ENCODE measurements at regions not wholly inside any gene's neighbourhood (a gene's known extent, or its start where the extent isn't known, plus 50 kb on each side); places are given as distances from the start of the nearest gene placed in this dataset.
A peak's percentile ranks its signal among the peaks of the same experiment; 100 is the strongest.

DNA sequence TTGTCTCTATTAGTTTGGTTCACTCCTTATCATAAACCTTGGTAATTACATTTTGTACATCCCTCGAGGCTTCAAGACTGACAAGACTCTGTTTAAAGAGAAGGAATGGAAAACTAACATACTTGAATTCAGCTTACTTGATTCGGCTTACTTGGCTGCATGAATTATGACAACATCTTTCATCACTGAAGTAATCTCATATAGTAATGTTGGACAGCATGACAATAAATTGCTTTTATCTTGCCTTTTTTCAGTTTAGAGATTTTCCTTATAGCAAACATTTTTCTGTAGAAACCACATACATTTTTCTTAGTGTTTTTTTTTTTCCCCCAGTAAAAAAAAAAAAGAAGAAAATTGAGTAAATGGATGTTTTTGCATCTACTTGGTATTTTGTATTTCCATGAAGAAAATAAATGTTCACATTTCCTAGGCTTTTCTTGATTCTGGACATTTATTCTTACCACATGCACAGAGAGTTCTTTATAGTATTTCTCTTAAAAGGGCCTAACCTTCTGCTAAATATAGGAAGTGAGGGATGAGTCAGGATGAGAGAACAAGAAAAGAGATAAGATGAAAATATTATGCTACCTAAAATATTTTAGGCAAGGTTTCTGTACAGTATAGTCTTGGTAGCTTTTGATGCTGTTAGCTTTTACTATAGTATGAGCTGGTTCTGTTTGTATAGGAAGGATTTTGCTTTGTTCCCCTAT lies 101.0 kb upstream of the HDGFL1 start:
- no peak for DNase-seq

DNA sequence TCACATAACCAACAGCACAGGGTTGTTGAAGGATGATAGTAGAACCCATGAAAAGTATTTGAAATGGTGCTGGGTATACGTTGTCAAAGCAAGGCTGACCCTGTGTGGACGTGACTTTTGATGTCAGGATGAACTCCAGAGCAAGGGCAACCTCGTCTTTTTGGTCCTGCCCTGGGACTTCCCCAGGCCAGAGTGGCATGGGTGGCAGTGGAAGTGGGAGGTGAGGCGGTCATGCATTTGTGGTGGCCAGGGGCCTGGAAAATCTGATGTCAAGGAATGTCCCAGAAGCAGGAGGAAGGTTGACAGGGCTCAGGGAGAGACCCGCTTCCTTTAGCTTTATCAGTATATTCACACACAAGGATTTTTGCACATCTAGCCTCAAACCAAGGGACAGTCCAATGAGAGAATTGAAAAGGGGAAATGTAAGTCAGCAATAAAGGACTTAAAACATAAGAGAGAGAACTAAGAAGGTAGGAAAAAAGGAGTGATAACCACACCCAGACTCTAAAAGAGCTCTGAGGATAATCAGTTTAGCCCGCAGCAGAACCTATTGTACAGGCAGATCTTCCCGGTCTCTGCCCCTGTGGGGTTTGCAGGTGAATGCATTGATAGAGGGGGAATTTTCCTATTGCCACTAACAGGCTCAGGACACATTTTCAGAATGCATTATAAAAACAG lies 98.8 kb upstream of the HDGFL1 start:
- no peak for DNase-seq

DNA sequence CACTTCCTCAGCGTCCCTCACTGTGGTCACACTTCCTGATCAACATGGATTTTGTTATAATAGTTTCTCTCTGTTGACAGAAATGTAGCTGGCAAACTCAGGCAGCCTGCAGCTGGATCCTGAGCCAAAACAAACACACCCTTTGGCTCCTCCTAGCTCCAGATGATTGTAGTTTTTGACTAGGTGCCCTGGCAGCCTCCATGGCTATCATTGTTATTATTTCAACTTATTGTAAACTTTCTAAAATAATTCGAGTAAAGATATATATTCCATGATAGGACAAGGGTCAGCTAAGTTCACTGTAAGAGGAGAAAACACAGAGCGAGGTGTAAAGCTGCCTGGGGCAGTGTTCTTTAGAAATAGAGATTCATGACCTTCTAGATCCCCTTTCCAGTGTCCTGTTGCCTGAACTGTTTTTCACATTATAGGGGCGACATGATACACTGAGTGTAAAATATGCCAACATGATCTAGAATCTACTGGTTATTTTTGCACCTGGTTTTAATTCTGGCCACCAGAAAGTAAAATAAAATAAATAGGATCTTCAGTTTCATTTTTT lies 98.2 kb upstream of the HDGFL1 start:
- DNase-seq = peak; percentile 31

DNA sequence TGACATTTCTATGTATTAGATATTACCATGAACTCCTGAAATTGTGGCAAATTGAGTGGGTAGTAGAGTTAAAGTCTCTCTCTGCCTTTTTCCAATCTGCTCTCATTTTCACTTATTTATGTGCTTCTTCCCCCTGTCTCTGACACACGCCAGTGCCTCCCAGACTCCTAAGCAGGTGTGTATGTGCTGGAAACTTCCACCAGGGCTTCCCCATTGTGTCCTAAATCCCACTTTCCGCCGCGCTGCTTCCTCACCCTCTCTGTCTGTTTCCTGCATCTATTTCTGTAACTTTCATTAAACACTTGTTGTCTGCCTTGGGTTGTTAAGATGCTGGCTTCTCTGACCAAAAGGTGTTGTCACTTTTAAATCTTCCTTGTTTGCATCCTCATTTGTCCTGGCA lies 97.6 kb upstream of the HDGFL1 start:
- no peak for DNase-seq

- DNase-seq = no peak
Measured at GRCh38 chr6:22473991-22474682, 95.2 kb upstream of the HDGFL1 start.

DNA sequence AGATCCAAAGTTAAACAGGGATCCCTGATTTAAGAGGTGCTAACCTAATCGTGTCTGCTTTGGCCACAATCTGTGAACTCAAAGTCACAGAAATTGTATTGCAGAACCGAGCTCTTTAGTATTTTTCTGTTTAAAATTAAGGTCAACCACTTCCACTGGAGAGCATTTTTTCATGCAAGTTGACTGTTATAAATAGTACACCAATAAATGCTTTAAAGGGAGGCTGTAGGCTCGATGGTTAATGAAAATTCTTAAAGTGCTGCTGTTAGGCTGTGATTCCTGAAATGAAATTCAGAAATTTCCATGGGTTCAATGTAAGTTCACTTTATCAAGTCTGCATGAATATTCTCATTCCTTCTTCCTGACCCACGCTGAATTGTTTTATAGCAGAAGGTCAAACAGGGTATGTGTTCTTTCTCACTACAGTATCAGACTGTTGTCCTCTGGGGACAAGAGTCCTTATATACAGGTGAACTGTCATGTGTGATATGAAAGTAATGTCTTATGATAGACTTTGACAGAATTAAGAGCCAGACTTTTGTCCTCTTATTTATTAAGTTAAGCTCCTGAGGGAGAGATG lies 92.5 kb upstream of the HDGFL1 start:
- DNase-seq = no peak

GRCh38 chr6:22497276-22497675 lies 72.1 kb upstream of the HDGFL1 start:
- no peak for DNase-seq

DNA sequence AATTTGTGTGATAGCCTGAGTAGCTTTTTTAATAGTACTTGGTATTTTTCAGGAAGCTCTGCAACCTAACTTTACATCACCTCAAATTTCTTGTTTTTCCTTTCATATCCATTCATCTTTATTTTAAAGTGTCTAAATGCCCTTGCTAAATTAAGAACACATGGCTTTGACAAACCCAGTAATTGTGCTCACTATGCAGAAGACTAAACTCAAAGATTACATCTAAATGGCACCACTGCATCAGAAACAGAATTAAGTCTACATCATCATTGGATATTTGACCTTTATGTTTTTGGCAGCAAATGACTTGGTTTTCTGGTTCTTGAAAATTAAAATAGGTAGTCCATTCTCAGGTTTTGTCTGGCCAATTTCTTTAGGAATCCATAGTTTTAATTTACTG lies 69.6 kb upstream of the HDGFL1 start:
- no peak for DNase-seq

GRCh38 chr6:22506496-22506895 lies 62.9 kb upstream of the HDGFL1 start:
- DNase-seq = no peak

- DNase-seq = no peak
Measured at GRCh38 chr6:22512686-22513427, 56.5 kb upstream of the HDGFL1 start.

- DNase-seq = no peak
Measured at GRCh38 chr6:22513667-22514066, 55.7 kb upstream of the HDGFL1 start.

DNA sequence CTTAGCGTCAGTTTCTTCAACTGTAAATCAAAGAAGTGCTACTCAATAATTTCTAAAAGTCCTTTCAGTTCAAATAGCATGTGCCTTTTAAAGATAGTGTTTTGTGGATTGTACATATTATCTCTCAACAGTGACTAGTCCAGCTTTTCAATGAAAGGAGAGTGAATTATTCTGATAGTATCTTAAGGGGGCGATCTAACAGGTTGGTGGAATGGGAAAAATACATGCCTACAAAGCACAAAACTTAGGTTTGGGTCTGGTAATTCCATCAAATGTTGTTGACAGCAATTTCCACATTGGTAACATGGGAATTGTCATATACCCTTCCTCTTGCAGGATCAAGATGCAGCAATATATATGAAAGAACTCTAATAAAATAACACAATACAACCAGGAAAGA lies 50.1 kb upstream of the HDGFL1 start:
- no peak for DNase-seq
